SK-N-SH (cell line): ENCODE measurements at regions not wholly inside any gene's neighbourhood (a gene's known extent, or its start where the extent isn't known, plus 50 kb on each side); places are given as distances from the start of the nearest gene placed in this dataset.

Source experiments
- CTCF ChIP-seq: fragments of 200-600 bp; sonication (generic); IDR thresholded peaks from 2 replicates; pipeline ENCODE4 v1.6.1; 2017; ENCODE audit warnings: antibody characterized with exemption, mild to moderate bottlenecking, moderate library complexity
- EP300 ChIP-seq, 2 experiments: IDR thresholded peaks; 2 replicates each; pipeline versions ENCODE4 v1.4.0 to v1.6.1; 2012; ENCODE audit warnings: borderline replicate concordance in 1 of 2, low read depth in 1 of 2, low read length in 1 of 2
- GABPA ChIP-seq: IDR thresholded peaks from 2 replicates; pipeline ENCODE4 v1.4.0; 2012; ENCODE audit warnings: low read depth, mild to moderate bottlenecking
- MXI1 ChIP-seq: IDR thresholded peaks from 2 replicates; pipeline ENCODE4 v1.6.1; 2012; ENCODE audit warnings: mild to moderate bottlenecking, low read depth, low read length, improper control_type of control experiment
- NRF1 ChIP-seq: IDR thresholded peaks from 2 replicates; pipeline ENCODE4 v1.6.1; 2012; ENCODE audit warnings: low read depth, mild to moderate bottlenecking, low read length
- PBX3 ChIP-seq: IDR thresholded peaks from 2 replicates; pipeline ENCODE4; 2012
- REST ChIP-seq: IDR thresholded peaks from 2 replicates; pipeline ENCODE4 v1.6.1; 2012; ENCODE audit warnings: mild to moderate bottlenecking, low read depth, low read length, moderate library complexity
- SIN3A ChIP-seq: IDR thresholded peaks from 2 replicates; pipeline ENCODE4 v1.6.1; 2012; ENCODE audit warnings: low read depth, mild to moderate bottlenecking, low read length, moderate library complexity, borderline replicate concordance
- SMC3 ChIP-seq: IDR thresholded peaks from 2 replicates; pipeline ENCODE4 v1.6.1; 2012; ENCODE audit warnings: low read depth, low read length, improper control_type of control experiment
- TAF1 ChIP-seq: IDR thresholded peaks from 2 replicates; pipeline ENCODE4 v1.6.1; 2012; ENCODE audit warnings: low read depth, mild to moderate bottlenecking, low read length, moderate library complexity, borderline replicate concordance
- ZBTB33 ChIP-seq: IDR thresholded peaks from 2 replicates; pipeline ENCODE4 v1.4.0; 2012; ENCODE audit warnings: low read depth, borderline replicate concordance

GRCh38 chr13:99734013-99734693 is 232.9 kb downstream of the TM9SF2 start:
- TF ChIP-seq SIN3A = no peak
- TF ChIP-seq CTCF = no peak
- no peak for TF ChIP-seq GABPA
- TF ChIP-seq ZBTB33 = no peak
- no peak for TF ChIP-seq REST
- TF ChIP-seq NRF1 = no peak
- TF ChIP-seq MXI1 = no peak
- TF ChIP-seq SMC3 = no peak
- no peak for TF ChIP-seq EP300 (IDR thresholded peaks at IDR 0.05; ENCODE audit: borderline replicate concordance in 1 of 2, low read depth in 1 of 2, low read length in 1 of 2)
- no peak for TF ChIP-seq TAF1
- TF ChIP-seq PBX3 = no peak
